Hepatocyte (in vitro differentiated cells): ENCODE measurements at regions not wholly inside any gene's neighbourhood (a gene's known extent, or its start where the extent isn't known, plus 50 kb on each side); places are given as distances from the start of the nearest gene placed in this dataset.

Experiments
- DNase-seq: peaks from one replicate; pipeline ENCODE4 v3.0.0-alpha.2; 2016; ENCODE audit warnings: low spot score
- H2AFZ ChIP-seq: fragments of 200-600 bp; sonication (generic); 2 replicates; pipeline ENCODE4 v1.6.0; 2016; ENCODE audit warnings: antibody characterized with exemption, mild to moderate bottlenecking
- H3K27ac ChIP-seq: fragments of 200-600 bp; sonication (generic); 2 replicates; pipeline ENCODE4 v1.5.1; 2016; ENCODE audit warnings: mild to moderate bottlenecking
- H3K27me3 ChIP-seq: fragments of 200-600 bp; sonication (generic); 2 replicates; pipeline ENCODE4 v1.6.1; 2016
- H3K36me3 ChIP-seq: fragments of 200-600 bp; sonication (generic); replicated peaks from 2 replicates; pipeline ENCODE4 v1.5.1; 2016; ENCODE audit warnings: low read depth; ENCODE audit not compliant: insufficient read depth
- H3K4me1 ChIP-seq: fragments of 200-600 bp; sonication (generic); 2 replicates; pipeline ENCODE4 v1.5.1; 2016; ENCODE audit warnings: mild to moderate bottlenecking, moderate library complexity; ENCODE audit not compliant: insufficient read depth
- H3K4me2 ChIP-seq: fragments of 200-600 bp; sonication (generic); 2 replicates; pipeline ENCODE4 v1.6.0; 2016
- H3K4me3 ChIP-seq: fragments of 200-600 bp; sonication (generic); 2 replicates; pipeline ENCODE4 v1.5.1; 2016; ENCODE audit warnings: mild to moderate bottlenecking
- H3K79me2 ChIP-seq: fragments of 200-600 bp; sonication (generic); 2 replicates; pipeline ENCODE4 v1.6.0; 2017; ENCODE audit warnings: mild to moderate bottlenecking
- H3K9me2 ChIP-seq: fragments of 200-600 bp; sonication (generic); replicated peaks from 2 replicates; pipeline ENCODE4 v1.6.0; 2017; ENCODE audit warnings: mild to moderate bottlenecking; ENCODE audit not compliant: insufficient read depth
- H3K9me3 ChIP-seq: fragments of 200-600 bp; sonication (generic); 2 replicates; pipeline ENCODE4 v1.5.1; 2016; ENCODE audit warnings: low read depth, mild to moderate bottlenecking
- H4K20me1 ChIP-seq: fragments of 200-600 bp; sonication (generic); 2 replicates; pipeline ENCODE4 v1.6.0; 2016; ENCODE audit warnings: mild to moderate bottlenecking; ENCODE audit not compliant: insufficient read depth, poor library complexity, severe bottlenecking
- EZH2 ChIP-seq: fragments of 200-600 bp; sonication (generic); IDR thresholded peaks from 2 replicates; pipeline ENCODE4 v1.6.1; 2016; ENCODE audit warnings: antibody characterized with exemption, mild to moderate bottlenecking, borderline replicate concordance
- EZH2phosphoT487 ChIP-seq: fragments of 200-600 bp; sonication (generic); IDR thresholded peaks from one replicate; pipeline ENCODE4 v1.6.1; 2018; ENCODE audit warnings: antibody characterized with exemption, mild to moderate bottlenecking, low read depth, moderate library complexity; ENCODE audit not compliant: unreplicated experiment, severe bottlenecking
- TF ChIP-seq, protein P1 (sequence below): fragments of 200-600 bp; sonication (generic); IDR thresholded peaks from 2 replicates; pipeline ENCODE4 v1.5.1; 2016; ENCODE audit warnings: antibody characterized with exemption, mild to moderate bottlenecking; ENCODE audit not compliant: poor library complexity

DNA sequence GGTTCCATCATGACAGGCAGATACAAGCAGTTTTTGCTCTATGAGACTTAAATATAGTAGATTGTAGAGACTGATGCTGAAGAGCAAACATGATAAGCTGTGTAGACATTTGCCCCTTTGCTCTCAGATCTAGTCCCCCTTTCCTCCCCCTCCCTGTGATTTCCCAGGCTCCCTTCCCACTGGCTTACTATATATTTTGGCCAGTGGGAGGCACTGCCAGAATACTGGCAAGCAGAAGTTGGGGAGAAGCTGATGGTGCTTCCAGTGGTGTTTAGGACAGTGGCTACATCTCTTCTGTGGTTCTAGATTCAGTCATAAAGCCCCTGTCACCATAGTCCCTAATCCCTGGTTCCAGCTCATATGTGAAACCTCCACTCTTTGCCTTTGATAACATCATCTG is 156.1 kb upstream of the STEAP4 start:
- Histone ChIP-seq H3K9me3 (no peaks in the 10 kb centered on the region), H3K27ac (no peak overlapping the region), H3K4me2 (no peak overlapping the region), H3K79me2 (no peaks in the 10 kb centered on the region), H3K4me3 (no peak overlapping the region), H3K27me3 (no peaks in the 10 kb centered on the region), H4K20me1 (no peaks in the 10 kb centered on the region), H2AFZ (no peak overlapping the region), H3K36me3 (no peaks in the 10 kb centered on the region), H3K4me1 (no peaks in the 10 kb centered on the region), H3K9me2 (no peaks in the 10 kb centered on the region)
- no peak for DNase-seq
- no peak for TF ChIP-seq EZH2
- TF ChIP-seq, protein P1, sequence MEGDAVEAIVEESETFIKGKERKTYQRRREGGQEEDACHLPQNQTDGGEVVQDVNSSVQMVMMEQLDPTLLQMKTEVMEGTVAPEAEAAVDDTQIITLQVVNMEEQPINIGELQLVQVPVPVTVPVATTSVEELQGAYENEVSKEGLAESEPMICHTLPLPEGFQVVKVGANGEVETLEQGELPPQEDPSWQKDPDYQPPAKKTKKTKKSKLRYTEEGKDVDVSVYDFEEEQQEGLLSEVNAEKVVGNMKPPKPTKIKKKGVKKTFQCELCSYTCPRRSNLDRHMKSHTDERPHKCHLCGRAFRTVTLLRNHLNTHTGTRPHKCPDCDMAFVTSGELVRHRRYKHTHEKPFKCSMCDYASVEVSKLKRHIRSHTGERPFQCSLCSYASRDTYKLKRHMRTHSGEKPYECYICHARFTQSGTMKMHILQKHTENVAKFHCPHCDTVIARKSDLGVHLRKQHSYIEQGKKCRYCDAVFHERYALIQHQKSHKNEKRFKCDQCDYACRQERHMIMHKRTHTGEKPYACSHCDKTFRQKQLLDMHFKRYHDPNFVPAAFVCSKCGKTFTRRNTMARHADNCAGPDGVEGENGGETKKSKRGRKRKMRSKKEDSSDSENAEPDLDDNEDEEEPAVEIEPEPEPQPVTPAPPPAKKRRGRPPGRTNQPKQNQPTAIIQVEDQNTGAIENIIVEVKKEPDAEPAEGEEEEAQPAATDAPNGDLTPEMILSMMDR, result no peak
- TF ChIP-seq EZH2phosphoT487, result no peak

DNA sequence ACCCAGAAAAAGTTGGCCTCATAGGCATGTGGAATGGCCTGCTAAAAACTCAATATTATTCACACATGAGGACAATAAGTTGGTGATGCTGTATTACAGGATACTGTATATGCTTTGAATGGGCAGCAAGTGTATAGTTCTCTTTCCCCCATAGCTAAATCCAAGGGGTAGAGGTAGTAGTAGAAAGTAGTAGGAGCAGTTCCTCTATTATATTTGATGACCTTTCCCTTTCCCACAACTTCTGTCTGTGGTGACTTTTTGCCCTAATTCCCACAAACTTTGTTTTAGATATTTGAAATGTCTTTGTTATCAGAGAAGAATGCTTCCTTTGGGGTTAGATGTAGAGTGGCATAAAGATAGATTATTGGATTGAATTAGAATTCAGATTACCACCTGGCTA is 154.0 kb upstream of the STEAP4 start:
- Histone ChIP-seq H3K9me2 (no peaks in the 10 kb centered on the region), H3K4me3 (no peak overlapping the region), H3K27ac (no peak overlapping the region), H4K20me1 (no peaks in the 10 kb centered on the region), H3K36me3 (no peaks in the 10 kb centered on the region), H3K4me2 (no peak overlapping the region), H3K9me3 (no peaks in the 10 kb centered on the region), H3K4me1 (no peaks in the 10 kb centered on the region), H2AFZ (no peak overlapping the region), H3K79me2 (no peaks in the 10 kb centered on the region), H3K27me3 (no peaks in the 10 kb centered on the region)
- no peak for DNase-seq
- TF ChIP-seq EZH2phosphoT487, result no peak
- TF ChIP-seq EZH2, result no peak

DNA sequence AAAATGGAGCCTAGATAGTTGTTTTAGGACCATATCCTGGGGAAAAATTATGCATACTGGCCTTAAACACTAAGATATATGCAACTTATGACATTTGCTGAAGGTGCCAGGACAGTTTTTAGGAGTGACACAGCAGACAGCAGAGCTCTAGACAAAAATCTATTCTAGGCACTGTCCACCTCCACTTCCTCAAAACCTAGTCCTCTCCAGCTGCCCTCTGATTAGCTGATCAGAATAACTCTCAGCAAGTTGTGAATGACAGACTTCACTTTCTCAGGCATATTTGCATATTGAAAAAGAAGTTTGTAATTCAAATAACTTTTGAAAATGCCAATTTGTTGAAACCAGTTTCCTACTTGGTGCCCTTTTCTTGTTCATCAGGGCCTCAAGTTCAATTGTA is 152.3 kb upstream of the STEAP4 start:
- no peaks in the 10 kb centered on the region for H3K36me3 ChIP-seq
- DNase-seq, result no peak
- H3K27ac ChIP-seq, result no peak overlapping the region
- H4K20me1 ChIP-seq, result no peaks in the 10 kb centered on the region
- H3K4me2 ChIP-seq, result no peak overlapping the region
- H3K27me3 ChIP-seq, result no peaks in the 10 kb centered on the region
- no peak overlapping the region for H3K4me3 ChIP-seq
- no peaks in the 10 kb centered on the region for H3K9me2 ChIP-seq
- no peak overlapping the region for H2AFZ ChIP-seq
- no peak for TF ChIP-seq EZH2
- TF ChIP-seq, protein P1, result no peak
- TF ChIP-seq EZH2phosphoT487, result no peak
- H3K4me1 ChIP-seq, result no peaks in the 10 kb centered on the region
- H3K9me3 ChIP-seq, result no peaks in the 10 kb centered on the region
- no peaks in the 10 kb centered on the region for H3K79me2 ChIP-seq

DNA sequence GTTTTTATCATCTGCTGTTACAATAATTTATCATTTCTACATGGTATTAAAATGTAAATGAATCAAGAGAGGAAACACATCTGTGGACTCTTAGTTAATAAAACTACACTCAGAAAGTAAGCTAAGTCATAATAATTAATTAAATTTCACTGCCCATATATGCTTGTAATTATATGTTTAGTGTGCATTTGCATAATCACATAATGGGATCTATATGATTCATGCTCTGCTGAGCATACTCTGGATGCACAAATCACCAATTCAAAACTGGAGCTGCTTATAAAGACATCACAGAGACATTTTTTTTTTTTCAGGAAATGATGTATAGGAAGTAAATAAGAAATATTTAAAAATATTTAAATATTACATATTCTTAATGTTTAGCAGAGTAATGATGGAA is 151.6 kb upstream of the STEAP4 start:
- Histone ChIP-seq H3K4me2 (no peak overlapping the region), H3K4me1 (no peaks in the 10 kb centered on the region), H2AFZ (no peak overlapping the region), H4K20me1 (no peaks in the 10 kb centered on the region), H3K9me3 (no peaks in the 10 kb centered on the region), H3K4me3 (no peak overlapping the region), H3K27me3 (no peaks in the 10 kb centered on the region), H3K36me3 (no peaks in the 10 kb centered on the region), H3K27ac (no peak overlapping the region), H3K9me2 (no peaks in the 10 kb centered on the region), H3K79me2 (no peaks in the 10 kb centered on the region)
- TF ChIP-seq EZH2, result no peak
- TF ChIP-seq EZH2phosphoT487, result no peak
- TF ChIP-seq, protein P1, result no peak
- DNase-seq, result no peak
